ENCODE measurements at regions not wholly inside any gene's neighbourhood (a gene's known extent, or its start where the extent isn't known, plus 50 kb on each side); places are given as distances from the start of the nearest gene placed in this dataset.

DNA sequence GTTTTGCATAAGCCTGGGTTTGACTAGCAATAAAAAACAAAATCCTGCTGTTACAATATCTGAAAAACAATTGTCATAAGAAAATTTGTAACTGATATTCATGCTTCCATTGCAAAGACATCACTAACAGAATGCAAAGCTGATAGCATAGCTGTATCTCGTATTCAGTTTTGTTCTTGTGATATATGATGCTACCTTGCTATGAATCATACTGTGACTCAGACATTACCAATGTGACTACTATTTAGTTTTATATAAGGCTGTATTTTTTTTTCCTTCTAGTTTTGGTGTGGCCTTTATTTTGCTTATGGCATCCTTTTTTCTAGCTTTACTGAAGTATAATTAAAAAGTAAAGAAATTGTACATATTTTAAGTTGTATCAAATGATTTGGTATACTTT lies 1381.8 kb downstream of the MRPL39 start:
- no peaks in the 10 kb centered on the region for H3K27me3 ChIP-seq (ENCODE audit: low read depth, low read length)
- no peaks in the 10 kb centered on the region for H3K4me1 ChIP-seq (ENCODE audit: low read length)
- H3K9ac ChIP-seq (ENCODE audit: low read length) = no peak overlapping the region
- no peak overlapping the region for H2AFZ ChIP-seq (ENCODE audit: low read depth, low read length)
- TF ChIP-seq, protein P1, sequence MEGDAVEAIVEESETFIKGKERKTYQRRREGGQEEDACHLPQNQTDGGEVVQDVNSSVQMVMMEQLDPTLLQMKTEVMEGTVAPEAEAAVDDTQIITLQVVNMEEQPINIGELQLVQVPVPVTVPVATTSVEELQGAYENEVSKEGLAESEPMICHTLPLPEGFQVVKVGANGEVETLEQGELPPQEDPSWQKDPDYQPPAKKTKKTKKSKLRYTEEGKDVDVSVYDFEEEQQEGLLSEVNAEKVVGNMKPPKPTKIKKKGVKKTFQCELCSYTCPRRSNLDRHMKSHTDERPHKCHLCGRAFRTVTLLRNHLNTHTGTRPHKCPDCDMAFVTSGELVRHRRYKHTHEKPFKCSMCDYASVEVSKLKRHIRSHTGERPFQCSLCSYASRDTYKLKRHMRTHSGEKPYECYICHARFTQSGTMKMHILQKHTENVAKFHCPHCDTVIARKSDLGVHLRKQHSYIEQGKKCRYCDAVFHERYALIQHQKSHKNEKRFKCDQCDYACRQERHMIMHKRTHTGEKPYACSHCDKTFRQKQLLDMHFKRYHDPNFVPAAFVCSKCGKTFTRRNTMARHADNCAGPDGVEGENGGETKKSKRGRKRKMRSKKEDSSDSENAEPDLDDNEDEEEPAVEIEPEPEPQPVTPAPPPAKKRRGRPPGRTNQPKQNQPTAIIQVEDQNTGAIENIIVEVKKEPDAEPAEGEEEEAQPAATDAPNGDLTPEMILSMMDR (IDR thresholded peaks at IDR 0.05; ENCODE audit: low read depth, low read length) = no peak
- no peak for TF ChIP-seq EZH2phosphoT487 (IDR thresholded peaks at IDR 0.05; ENCODE audit: low read depth)
- no peaks in the 10 kb centered on the region for H4K20me1 ChIP-seq (ENCODE audit: insufficient read depth, low read length)
- H3K4me3 ChIP-seq (ENCODE audit: low read length) = no peak overlapping the region
- H3K27ac ChIP-seq (ENCODE audit: low read length) = no peak overlapping the region
- no peaks in the 10 kb centered on the region for H3K9me3 ChIP-seq (ENCODE audit: insufficient read depth, low read length)
- no peaks in the 10 kb centered on the region for H3K36me3 ChIP-seq (replicated peaks; ENCODE audit: low read depth, low read length)
- H3K79me2 ChIP-seq (ENCODE audit: low read length) = no peaks in the 10 kb centered on the region
- H3K4me2 ChIP-seq (ENCODE audit: low read length) = no peak overlapping the region

DNA sequence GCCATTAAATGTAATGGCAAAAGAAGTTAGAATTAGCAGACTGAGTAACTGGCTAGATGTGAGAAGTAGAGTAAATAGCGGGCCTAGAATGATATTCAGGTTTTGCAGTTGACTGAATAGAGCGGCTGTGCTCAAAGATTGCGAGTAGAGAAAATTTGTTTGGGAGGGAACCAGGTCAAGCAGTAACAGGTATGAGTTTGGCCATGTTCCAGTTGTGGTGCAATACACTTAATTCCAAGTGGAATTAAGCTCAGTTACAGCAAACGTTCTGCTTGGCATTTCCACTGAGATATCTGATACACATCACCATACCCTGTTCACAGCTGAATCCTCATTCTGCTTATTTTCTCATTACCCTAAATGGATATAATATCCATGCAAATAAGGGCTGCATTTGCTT lies 1382.9 kb downstream of the MRPL39 start:
- H3K79me2 ChIP-seq (ENCODE audit: low read length) = no peaks in the 10 kb centered on the region
- H3K27ac ChIP-seq (ENCODE audit: low read length) = no peak overlapping the region
- no peak overlapping the region for H3K4me3 ChIP-seq (ENCODE audit: low read length)
- no peak overlapping the region for H3K4me2 ChIP-seq (ENCODE audit: low read length)
- TF ChIP-seq EZH2phosphoT487 (IDR thresholded peaks at IDR 0.05; ENCODE audit: low read depth) = no peak
- TF ChIP-seq, protein P1 (IDR thresholded peaks at IDR 0.05; ENCODE audit: low read depth, low read length) = no peak
- no peaks in the 10 kb centered on the region for H3K4me1 ChIP-seq (ENCODE audit: low read length)
- H3K9me3 ChIP-seq (ENCODE audit: insufficient read depth, low read length) = no peaks in the 10 kb centered on the region
- no peaks in the 10 kb centered on the region for H4K20me1 ChIP-seq (ENCODE audit: insufficient read depth, low read length)
- no peak overlapping the region for H3K9ac ChIP-seq (ENCODE audit: low read length)
- H2AFZ ChIP-seq (ENCODE audit: low read depth, low read length) = no peak overlapping the region
- H3K36me3 ChIP-seq (replicated peaks; ENCODE audit: low read depth, low read length) = no peaks in the 10 kb centered on the region
- H3K27me3 ChIP-seq (ENCODE audit: low read depth, low read length) = no peaks in the 10 kb centered on the region

DNA sequence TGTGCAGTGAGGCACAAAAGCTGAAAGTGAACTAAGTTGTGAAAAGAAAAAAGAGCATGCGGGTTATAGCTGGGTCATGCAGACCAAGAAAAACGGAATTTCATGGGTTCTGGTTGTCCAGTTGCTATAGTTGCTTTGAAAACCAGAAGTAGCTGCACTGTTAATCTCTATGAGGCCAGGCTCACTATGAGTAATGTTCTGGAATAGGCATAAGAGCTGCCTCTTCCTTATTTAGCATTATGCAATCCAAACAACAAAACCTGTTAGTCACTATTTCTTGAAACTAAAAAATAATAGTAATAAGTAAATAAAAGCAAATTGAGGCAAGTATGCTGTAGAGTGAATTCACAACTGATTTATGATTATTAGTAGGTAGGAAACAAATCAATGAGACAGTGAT lies 1383.7 kb downstream of the MRPL39 start:
- TF ChIP-seq, protein P1 (IDR thresholded peaks at IDR 0.05; ENCODE audit: low read depth, low read length) = no peak
- no peak for TF ChIP-seq EZH2phosphoT487 (IDR thresholded peaks at IDR 0.05; ENCODE audit: low read depth)
- Histone ChIP-seq H2AFZ (ENCODE audit: low read depth, low read length) (no peak overlapping the region), H3K36me3 (replicated peaks; ENCODE audit: low read depth, low read length) (no peaks in the 10 kb centered on the region), H3K9me3 (ENCODE audit: insufficient read depth, low read length) (no peaks in the 10 kb centered on the region), H3K27ac (ENCODE audit: low read length) (no peak overlapping the region), H3K4me3 (ENCODE audit: low read length) (no peak overlapping the region), H3K27me3 (ENCODE audit: low read depth, low read length) (no peaks in the 10 kb centered on the region), H4K20me1 (ENCODE audit: insufficient read depth, low read length) (no peaks in the 10 kb centered on the region), H3K79me2 (ENCODE audit: low read length) (no peaks in the 10 kb centered on the region), H3K4me2 (ENCODE audit: low read length) (no peak overlapping the region), H3K4me1 (ENCODE audit: low read length) (no peaks in the 10 kb centered on the region), H3K9ac (ENCODE audit: low read length) (no peak overlapping the region)

DNA sequence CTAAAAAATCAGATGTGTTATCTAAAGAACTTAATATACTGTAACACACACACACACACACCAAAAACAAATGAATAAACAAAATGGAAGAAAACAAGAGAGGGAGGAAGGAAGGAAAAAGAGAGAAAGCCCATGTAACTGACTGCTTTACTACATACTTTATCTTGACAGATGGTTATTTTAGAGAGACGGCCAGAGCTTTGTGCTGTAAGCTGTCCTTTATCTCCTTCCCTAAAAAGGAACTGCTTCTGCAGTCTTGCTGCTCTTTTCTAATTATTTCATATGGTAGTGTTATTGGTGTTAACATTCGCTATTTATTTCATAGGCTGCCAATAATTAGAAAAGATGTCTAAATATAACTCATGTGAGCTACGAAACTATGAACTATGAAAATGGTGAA lies 1384.6 kb downstream of the MRPL39 start:
- Histone ChIP-seq H3K4me3 (ENCODE audit: low read length) (no peak overlapping the region), H3K4me1 (ENCODE audit: low read length) (no peaks in the 10 kb centered on the region), H3K4me2 (ENCODE audit: low read length) (no peak overlapping the region), H4K20me1 (ENCODE audit: insufficient read depth, low read length) (no peaks in the 10 kb centered on the region), H3K9me3 (ENCODE audit: insufficient read depth, low read length) (no peaks in the 10 kb centered on the region), H3K79me2 (ENCODE audit: low read length) (no peaks in the 10 kb centered on the region), H3K36me3 (replicated peaks; ENCODE audit: low read depth, low read length) (no peaks in the 10 kb centered on the region), H3K27ac (ENCODE audit: low read length) (no peak overlapping the region), H3K27me3 (ENCODE audit: low read depth, low read length) (no peaks in the 10 kb centered on the region), H2AFZ (ENCODE audit: low read depth, low read length) (no peak overlapping the region), H3K9ac (ENCODE audit: low read length) (no peak overlapping the region)
- TF ChIP-seq, protein P1 (IDR thresholded peaks at IDR 0.05; ENCODE audit: low read depth, low read length) = no peak
- no peak for TF ChIP-seq EZH2phosphoT487 (IDR thresholded peaks at IDR 0.05; ENCODE audit: low read depth)

Measured in OCI-LY3 (cell line).